GM10248 (cell line): ENCODE measurements at regions not wholly inside any gene's neighbourhood (a gene's known extent, or its start where the extent isn't known, plus 50 kb on each side); places are given as distances from the start of the nearest gene placed in this dataset.

Source experiments
- CTCF ChIA-PET: fragments of 300-600 bp; sonication (Branson Sonifier 250); formaldehyde crosslinking; extraction: SDS; loops from one replicate; lab custom pipeline; 2021; ENCODE audit warnings: antibody characterized with exemption; lab: Yijun Ruan, JAX
- POLR2A ChIA-PET: fragments of 350-650 bp; sonication (Branson Sonifier 250); formaldehyde crosslinking; extraction: SDS; loops from one replicate; lab custom pipeline; 2020; ENCODE audit warnings: antibody characterized with exemption; lab: Yijun Ruan, JAX
- DNase-seq: peaks from one replicate; pipeline ENCODE4 v3.0.0; 2012; ENCODE audit errors: extremely low spot score
- CTCF ChIP-seq: IDR thresholded peaks from 2 replicates; pipeline ENCODE4 v1.5.1; 2012; ENCODE audit warnings: mild to moderate bottlenecking, low read depth; ENCODE audit errors: extremely low read depth, missing control alignments, control extremely low read depth

DNA sequence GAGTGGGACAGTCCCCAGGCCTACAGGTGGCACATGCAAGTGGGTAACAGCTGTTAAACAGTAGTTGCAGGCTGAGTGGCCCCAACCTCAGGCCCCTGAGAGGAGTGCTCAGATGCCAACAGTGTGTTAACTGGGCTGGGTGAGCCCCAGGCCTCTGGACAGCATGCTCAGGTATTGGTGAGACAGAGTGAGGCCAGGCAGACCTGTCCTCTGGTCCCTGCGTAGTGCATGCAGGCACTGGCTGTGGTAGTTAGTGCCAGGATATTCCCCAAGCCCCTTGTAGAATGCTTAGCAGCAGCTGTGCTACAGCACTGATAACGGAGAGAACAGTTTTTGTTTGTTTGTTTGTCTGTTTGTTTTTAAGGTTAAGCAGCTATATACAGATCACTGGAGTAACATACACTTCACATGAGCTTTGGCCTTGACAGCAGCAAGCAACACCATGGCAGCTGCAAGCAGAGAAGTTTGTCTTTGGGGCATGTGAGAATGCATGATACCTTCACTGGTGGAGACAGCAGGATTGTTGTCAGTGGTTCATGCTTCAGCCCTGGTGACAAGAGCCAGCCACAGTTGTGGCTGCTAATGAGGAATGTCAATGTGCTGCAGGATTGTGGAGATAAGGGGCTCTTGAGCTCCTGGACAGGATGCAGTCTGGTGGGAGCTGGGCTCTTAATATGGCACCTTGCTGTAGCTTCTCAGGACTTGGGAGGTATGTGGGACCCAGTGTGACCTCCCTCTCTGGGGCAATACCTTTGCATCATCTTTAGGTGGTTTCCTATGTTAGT is 614.4 kb downstream of the CDH11 start:
- DNase-seq = no peak
- ChIA-PET CTCF (no interaction called here), POLR2A (no interaction called here)
- no peak for TF ChIP-seq CTCF

GRCh38 chr16:64499211-64499610 is 622.7 kb downstream of the CDH11 start:
- no peak for DNase-seq
- ChIA-PET CTCF (interaction anchor here (0.6 kb wide), 1 partner anchor 324 kb away, joined by 3 read pairs; no protein-coding TSS in a partner anchor), POLR2A (no interaction called here)
- no peak for TF ChIP-seq CTCF

GRCh38 chr16:64498363-64498762 is 623.5 kb downstream of the CDH11 start:
- TF ChIP-seq CTCF = no peak
- CTCF ChIA-PET = no interaction called here
- no peak for DNase-seq
- POLR2A ChIA-PET = no interaction called here

DNA sequence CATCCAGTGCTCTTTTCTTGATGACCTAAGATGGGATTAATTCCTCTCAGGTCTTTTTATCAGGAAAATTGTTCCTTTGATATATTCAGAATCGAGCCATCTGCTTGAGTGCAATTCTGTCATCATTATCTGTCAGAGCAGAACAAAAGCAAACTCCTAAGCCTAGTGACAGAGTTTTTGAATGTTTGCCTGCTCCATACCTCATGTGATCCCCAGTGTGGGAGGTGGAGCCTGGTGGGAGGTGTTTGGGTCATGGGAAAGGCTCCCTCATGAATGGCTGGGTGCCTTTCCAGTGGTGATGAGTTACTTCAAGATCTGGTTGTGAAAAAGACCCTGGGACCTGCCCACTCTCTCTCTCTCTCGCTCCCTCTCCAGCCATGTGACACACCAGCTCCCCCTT is 628.2 kb downstream of the CDH11 start:
- TF ChIP-seq CTCF = no peak
- POLR2A ChIA-PET = no interaction called here
- no peak for DNase-seq
- CTCF ChIA-PET = no interaction called here

GRCh38 chr16:64489449-64489848 is 632.4 kb downstream of the CDH11 start:
- POLR2A ChIA-PET = no interaction called here
- CTCF ChIA-PET = no interaction called here
- TF ChIP-seq CTCF = no peak
- no peak for DNase-seq

DNA sequence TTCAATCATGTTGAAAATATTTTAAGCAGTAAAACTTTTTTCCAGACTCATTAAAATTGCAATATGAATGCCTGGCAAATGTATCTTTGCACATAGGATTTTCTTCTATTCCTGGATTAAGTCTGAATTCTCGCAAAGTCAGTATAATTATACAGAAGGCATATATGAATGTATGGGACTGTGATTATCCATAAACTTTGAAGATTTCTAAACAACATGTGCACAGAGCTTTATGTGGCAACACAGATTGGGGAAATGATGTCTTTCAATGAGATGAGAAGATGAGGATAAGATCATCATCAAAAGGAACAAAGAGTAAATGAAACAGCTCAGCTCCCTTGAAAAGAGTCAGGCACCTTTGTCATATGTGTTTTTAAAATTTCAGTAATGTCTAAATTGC is 635.3 kb downstream of the CDH11 start:
- POLR2A ChIA-PET = no interaction called here
- TF ChIP-seq CTCF = no peak
- CTCF ChIA-PET = no interaction called here
- DNase-seq = no peak

- DNase-seq = no peak
- TF ChIP-seq CTCF = no peak
- POLR2A ChIA-PET = no interaction called here
- CTCF ChIA-PET = interaction anchor here (1.3 to 1.4 kb wide), 2 partner anchors 11 to 12 kb away, joined by 3 read pairs; no protein-coding TSS in a partner anchor
Measured at GRCh38 chr16:64481497-64481896, 640.4 kb downstream of the CDH11 start.
